Fibroblast of lung (primary cell): ENCODE measurements at regions not wholly inside any gene's neighbourhood (a gene's known extent, or its start where the extent isn't known, plus 50 kb on each side); places are given as distances from the start of the nearest gene placed in this dataset.

Experiments
- DNase-seq, 2 donors: peaks; one replicate each; pipeline versions ENCODE4 v3.0.0 to v3.0.0-alpha.2; 2010; ENCODE audit warnings: low read depth in 2 of 2
- H2AFZ ChIP-seq: 2 replicates; pipeline ENCODE4 v1.5.1; 2012; ENCODE audit warnings: low read length, control low read depth, inconsistent platforms
- H3K27ac ChIP-seq: 2 replicates; pipeline ENCODE4 v1.5.1; 2011; ENCODE audit warnings: low read length, control low read depth; ENCODE audit not compliant: insufficient read depth
- H3K27me3 ChIP-seq: 2 replicates; pipeline ENCODE4 v1.5.1; 2011; ENCODE audit warnings: mild to moderate bottlenecking, low read length; ENCODE audit not compliant: control insufficient read depth, insufficient read depth
- H3K36me3 ChIP-seq: 2 replicates; pipeline ENCODE4 v1.5.1; 2011; ENCODE audit warnings: low read length; ENCODE audit not compliant: control insufficient read depth, insufficient read depth
- H3K4me1 ChIP-seq: 2 replicates; pipeline ENCODE4 v1.5.1; 2011; ENCODE audit warnings: low read length; ENCODE audit not compliant: control insufficient read depth, insufficient read depth; ENCODE audit errors: extremely low read depth
- H3K4me2 ChIP-seq: 2 replicates; pipeline ENCODE4 v1.5.1; 2011; ENCODE audit warnings: low read length, control low read depth; ENCODE audit not compliant: insufficient read depth; ENCODE audit errors: extremely low read depth
- H3K4me3 ChIP-seq, 4 experiments: fragments of 200-600 bp in 1 of 4; sonication (generic) in 1 of 4; replicated peaks in 1 of 4; 2 replicates each; pipeline ENCODE4 v1.5.1; 2011 to 2016; ENCODE audit warnings: low read length in 4 of 4, low read depth in 3 of 4, mild to moderate bottlenecking in 3 of 4, control low read depth in 2 of 4, inconsistent platforms in 1 of 4, mixed read lengths in 1 of 4; ENCODE audit not compliant: insufficient read depth in 1 of 4; ENCODE audit errors: control extremely low read depth in 1 of 4
- H3K79me2 ChIP-seq: 2 replicates; pipeline ENCODE4 v1.5.1; 2012; ENCODE audit warnings: mild to moderate bottlenecking, low read length, inconsistent platforms; ENCODE audit not compliant: control insufficient read depth, insufficient read depth
- H3K9ac ChIP-seq: 2 replicates; pipeline ENCODE4 v1.5.1; 2011; ENCODE audit warnings: mild to moderate bottlenecking, low read length, control low read depth; ENCODE audit not compliant: insufficient read depth
- H3K9me3 ChIP-seq: 2 replicates; pipeline ENCODE4 v1.5.1; 2012; ENCODE audit warnings: low read depth, low read length; ENCODE audit not compliant: control insufficient read depth, insufficient read depth
- H4K20me1 ChIP-seq: 2 replicates; pipeline ENCODE4 v1.5.1; 2011; ENCODE audit warnings: low read length; ENCODE audit not compliant: control insufficient read depth, insufficient read depth; ENCODE audit errors: extremely low read depth
- CTCF ChIP-seq, 2 donors: IDR thresholded peaks in 1 of 2; conservative IDR thresholded peaks in 1 of 2; 1 replicate in 1 of 2; 2 replicates in 1 of 2; pipeline ENCODE4 v1.5.1; 2011 to 2012; ENCODE audit warnings: low read length in 2 of 2, control low read depth in 1 of 2, inconsistent platforms in 1 of 2, low read depth in 1 of 2, mild to moderate bottlenecking in 1 of 2
- EZH2 ChIP-seq: IDR thresholded peaks from 2 replicates; pipeline ENCODE4 v1.5.1; 2012; ENCODE audit warnings: low read length, control low read depth, mild to moderate bottlenecking; ENCODE audit errors: missing control alignments

- TF ChIP-seq CTCF (conservative IDR thresholded peaks at IDR 0.05 in 1 of 2, IDR thresholded peaks at IDR 0.05 in 1 of 2; ENCODE audit: low read depth in 1 of 2, low read length in 2 of 2): no peak
- TF ChIP-seq EZH2: no peak
- Histone ChIP-seq H3K9me3 (no peaks in the 10 kb centered on the region), H2AFZ (no peak overlapping the region), H4K20me1 (no peaks in the 10 kb centered on the region), H3K4me2 (no peak overlapping the region), H3K4me3 (no peak overlapping the region), H3K36me3 (no peaks in the 10 kb centered on the region), H3K79me2 (no peaks in the 10 kb centered on the region), H3K9ac (no peak overlapping the region), H3K27me3 (no peaks in the 10 kb centered on the region), H3K4me1 (no peaks in the 10 kb centered on the region), H3K27ac (no peak overlapping the region)
- DNase-seq: no peak
Measured at GRCh38 chr1:215489771-215490565, 77.1 kb upstream of the KCTD3 start.

GRCh38 chr1:215497528-215497927 is 69.6 kb upstream of the KCTD3 start:
- no peaks in the 10 kb centered on the region for H3K27me3 ChIP-seq
- H4K20me1 ChIP-seq: no peaks in the 10 kb centered on the region
- no peaks in the 10 kb centered on the region for H3K79me2 ChIP-seq
- no peaks in the 10 kb centered on the region for H3K36me3 ChIP-seq
- no peaks in the 10 kb centered on the region for H3K9me3 ChIP-seq
- no peaks in the 10 kb centered on the region for H3K4me1 ChIP-seq
- H3K9ac ChIP-seq: no peak overlapping the region
- H3K4me3 ChIP-seq: no peak overlapping the region
- H2AFZ ChIP-seq: no peak overlapping the region
- TF ChIP-seq CTCF (conservative IDR thresholded peaks at IDR 0.05 in 1 of 2, IDR thresholded peaks at IDR 0.05 in 1 of 2; ENCODE audit: low read depth in 1 of 2, low read length in 2 of 2) (no peak), EZH2 (no peak)
- H3K4me2 ChIP-seq: no peak overlapping the region
- DNase-seq: no peak
- no peak overlapping the region for H3K27ac ChIP-seq

GRCh38 chr1:215501496-215501895 is 65.6 kb upstream of the KCTD3 start:
- no peak overlapping the region for H3K9ac ChIP-seq
- H3K27me3 ChIP-seq: no peaks in the 10 kb centered on the region
- H3K4me2 ChIP-seq: no peak overlapping the region
- no peaks in the 10 kb centered on the region for H3K79me2 ChIP-seq
- no peak overlapping the region for H3K27ac ChIP-seq
- TF ChIP-seq EZH2 (no peak), CTCF (conservative IDR thresholded peaks at IDR 0.05 in 1 of 2, IDR thresholded peaks at IDR 0.05 in 1 of 2; ENCODE audit: low read depth in 1 of 2, low read length in 2 of 2) (no peak)
- no peaks in the 10 kb centered on the region for H3K4me1 ChIP-seq
- H3K36me3 ChIP-seq: no peaks in the 10 kb centered on the region
- H2AFZ ChIP-seq: no peak overlapping the region
- DNase-seq: peak in 1 of 2 donors; percentile 36
- no peaks in the 10 kb centered on the region for H4K20me1 ChIP-seq
- no peaks in the 10 kb centered on the region for H3K9me3 ChIP-seq
- H3K4me3 ChIP-seq: no peak overlapping the region
